AG04449 (cell line): ENCODE measurements at regions not wholly inside any gene's neighbourhood (a gene's known extent, or its start where the extent isn't known, plus 50 kb on each side); places are given as distances from the start of the nearest gene placed in this dataset.
"Not testable (repeated sequence)": the region's sequence is repeated elsewhere in the genome, so short reads cannot be mapped to it uniquely, and the experiment has no call there.

ENCODE experiments used
- CTCF ChIA-PET: fragments of 350-600 bp; formaldehyde crosslinking; extraction: SDS; loops from one replicate; lab custom pipeline; 2021; ENCODE audit warnings: antibody characterized with exemption; lab: Yijun Ruan, JAX
- POLR2A ChIA-PET: fragments of 400-600, 350-600 bp; formaldehyde crosslinking; extraction: SDS; loops from one replicate; lab custom pipeline; 2020; ENCODE audit warnings: antibody characterized with exemption, inconsistent platforms; lab: Yijun Ruan, JAX
- DNase-seq: peaks from one replicate; pipeline ENCODE4 v3.0.0-alpha.2; 2010; ENCODE audit warnings: low read depth, low spot score
- H3K4me3 ChIP-seq: 2 replicates; pipeline ENCODE4 v1.5.1; 2011; ENCODE audit warnings: low read depth, mild to moderate bottlenecking, control low read depth, low read length
- TF ChIP-seq, protein P1 (sequence below): IDR thresholded peaks from one replicate; pipeline ENCODE4 v1.5.1; 2011; ENCODE audit warnings: mild to moderate bottlenecking, moderate library complexity, low read length, control low read depth, inconsistent platforms; ENCODE audit not compliant: insufficient read depth; ENCODE audit errors: missing control alignments

DNA sequence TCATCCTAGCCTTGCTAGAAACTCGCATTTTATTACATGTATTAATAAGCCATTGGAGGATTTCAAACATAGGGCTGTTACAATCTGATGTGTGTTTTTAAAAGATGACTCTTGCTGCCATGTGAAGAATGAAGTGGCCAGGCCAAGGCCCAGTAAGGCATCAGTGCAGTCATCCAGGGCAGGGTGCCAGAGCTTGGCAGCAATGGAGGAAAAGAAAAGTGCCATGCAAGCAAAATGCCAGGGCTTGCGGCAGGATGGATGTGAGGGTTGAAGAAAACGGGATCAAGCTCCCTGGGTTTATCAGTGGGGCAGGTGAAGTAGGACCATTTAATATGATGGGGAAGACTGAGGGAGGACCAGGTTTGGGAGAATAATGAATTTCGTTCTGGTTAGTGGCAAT, 183.6 kb downstream of the MINAR1 start:
- POLR2A ChIA-PET = no interaction called here
- TF ChIP-seq, protein P1, sequence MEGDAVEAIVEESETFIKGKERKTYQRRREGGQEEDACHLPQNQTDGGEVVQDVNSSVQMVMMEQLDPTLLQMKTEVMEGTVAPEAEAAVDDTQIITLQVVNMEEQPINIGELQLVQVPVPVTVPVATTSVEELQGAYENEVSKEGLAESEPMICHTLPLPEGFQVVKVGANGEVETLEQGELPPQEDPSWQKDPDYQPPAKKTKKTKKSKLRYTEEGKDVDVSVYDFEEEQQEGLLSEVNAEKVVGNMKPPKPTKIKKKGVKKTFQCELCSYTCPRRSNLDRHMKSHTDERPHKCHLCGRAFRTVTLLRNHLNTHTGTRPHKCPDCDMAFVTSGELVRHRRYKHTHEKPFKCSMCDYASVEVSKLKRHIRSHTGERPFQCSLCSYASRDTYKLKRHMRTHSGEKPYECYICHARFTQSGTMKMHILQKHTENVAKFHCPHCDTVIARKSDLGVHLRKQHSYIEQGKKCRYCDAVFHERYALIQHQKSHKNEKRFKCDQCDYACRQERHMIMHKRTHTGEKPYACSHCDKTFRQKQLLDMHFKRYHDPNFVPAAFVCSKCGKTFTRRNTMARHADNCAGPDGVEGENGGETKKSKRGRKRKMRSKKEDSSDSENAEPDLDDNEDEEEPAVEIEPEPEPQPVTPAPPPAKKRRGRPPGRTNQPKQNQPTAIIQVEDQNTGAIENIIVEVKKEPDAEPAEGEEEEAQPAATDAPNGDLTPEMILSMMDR = no peak
- CTCF ChIA-PET = interaction anchor here (0.9 kb wide), 1 partner anchor 14 kb away, joined by 3 read pairs; no protein-coding TSS in a partner anchor

DNA sequence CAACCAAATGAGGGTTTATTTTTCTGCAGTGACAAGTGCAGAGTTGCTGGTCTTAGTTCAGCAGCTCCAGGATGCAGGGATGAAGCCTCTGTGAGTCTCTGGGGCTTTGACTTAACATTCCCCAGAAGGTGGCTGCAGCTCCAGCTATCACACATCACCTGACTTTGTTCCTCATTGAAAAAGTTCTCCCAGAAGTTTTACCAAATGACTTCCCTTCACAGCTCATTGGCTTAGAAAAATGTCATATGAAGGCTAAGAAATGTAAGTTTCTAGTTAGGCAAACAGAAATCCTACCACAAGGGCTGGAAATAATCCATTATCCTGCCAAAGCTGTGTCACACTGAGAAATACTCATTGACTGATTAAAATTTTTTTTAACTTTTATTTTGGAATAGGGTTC, 184.9 kb downstream of the MINAR1 start:
- no peak overlapping the region for H3K4me3 ChIP-seq
- TF ChIP-seq, protein P1 = no peak
- DNase-seq = no peak
- ChIA-PET POLR2A (no interaction called here), CTCF (interaction anchor here (0.8 kb wide), 1 partner anchor 21 kb away, joined by 3 read pairs; no protein-coding TSS in a partner anchor)

More for the DNA sequence above, 183.6 kb downstream of the MINAR1 start:
- H3K4me3 ChIP-seq = no peak overlapping the region
- DNase-seq = no peak

DNA sequence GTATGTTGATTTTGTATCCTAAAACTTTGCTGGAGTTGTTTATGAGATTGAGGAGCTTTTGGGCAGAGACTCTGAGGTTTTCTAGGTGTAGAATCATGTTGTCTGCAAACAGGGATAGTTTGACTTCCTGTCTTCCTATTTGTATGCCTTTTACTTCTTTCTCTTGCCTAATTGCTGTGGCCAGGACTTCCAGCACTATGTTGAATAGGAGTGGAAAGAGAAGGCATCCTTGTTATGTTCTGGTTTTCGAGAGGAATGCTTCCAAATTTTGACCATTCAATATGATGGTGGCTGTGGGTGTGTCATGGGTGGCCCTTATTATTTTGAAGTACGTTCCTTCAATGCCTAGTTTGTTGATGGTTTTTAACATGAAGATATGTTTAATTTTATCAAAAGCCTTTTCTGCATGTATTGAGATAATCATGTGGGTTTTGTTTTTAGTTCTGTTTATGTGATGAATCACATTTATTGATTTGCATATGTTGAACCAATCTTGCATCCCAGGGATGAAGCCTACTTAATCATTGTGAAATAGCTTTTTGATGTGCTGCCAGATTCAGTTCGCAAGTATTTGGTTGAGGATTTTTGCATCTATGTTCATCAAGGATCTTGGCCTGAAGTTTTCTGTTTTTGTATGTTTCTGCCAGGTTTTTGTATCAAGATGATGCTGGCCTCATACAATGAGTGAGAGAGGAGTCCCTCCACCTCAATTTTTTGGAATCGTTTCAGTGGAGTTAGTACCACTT, 188.1 kb downstream of the MINAR1 start:
- no peak overlapping the region for H3K4me3 ChIP-seq
- ChIA-PET POLR2A (no interaction called here), CTCF (interaction anchor here (1.1 to 2.2 kb wide), 2 partner anchors 10 to 24 kb away, joined by 4 to 5 read pairs; no protein-coding TSS in a partner anchor)
- TF ChIP-seq, protein P1 = no peak
- DNase-seq = no peak

DNA sequence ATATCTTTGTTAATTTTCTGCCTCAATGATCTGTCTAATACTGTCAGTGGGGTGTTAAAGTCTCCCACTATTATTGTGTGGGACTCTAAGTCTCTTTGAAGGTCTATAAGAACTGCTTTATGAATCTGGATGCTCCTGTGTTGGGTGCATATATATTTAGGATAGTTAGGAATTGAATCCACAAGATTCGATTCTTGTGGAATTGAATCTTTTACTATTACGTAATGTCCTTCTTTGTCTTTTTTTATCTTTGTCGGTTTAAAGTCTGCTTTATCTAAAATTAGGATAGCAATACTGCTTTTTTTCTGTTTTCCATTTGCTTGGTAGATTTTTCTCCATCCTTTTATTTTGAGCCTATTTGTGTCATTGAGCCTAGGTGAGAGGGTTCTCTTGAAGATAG, 189.7 kb downstream of the MINAR1 start:
- POLR2A ChIA-PET, H3K4me3 ChIP-seq, DNase-seq: not testable (repeated sequence)
- CTCF ChIA-PET = interaction anchor here (2.2 kb wide), 1 partner anchor 25 kb away, joined by 5 read pairs; no protein-coding TSS in a partner anchor

DNA sequence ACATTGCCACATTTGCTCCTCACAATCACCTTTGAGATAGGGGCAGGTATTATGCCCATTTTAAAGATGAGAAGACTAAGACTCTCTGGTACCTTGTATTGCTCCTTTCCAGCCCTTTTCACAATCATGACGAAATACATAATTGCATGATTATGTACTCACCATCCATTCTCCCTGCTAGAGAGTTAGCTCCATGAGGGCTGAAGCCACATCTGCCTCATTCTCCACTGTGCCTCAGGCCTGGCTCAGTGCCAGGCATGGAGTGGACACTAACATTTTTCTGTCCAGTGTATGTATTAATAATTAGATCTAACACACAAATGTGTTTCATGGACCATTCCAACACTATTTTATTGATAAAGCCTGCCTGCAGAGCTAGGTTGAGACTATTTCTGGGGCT, 191.4 kb downstream of the MINAR1 start:
- POLR2A ChIA-PET = no interaction called here

DNA sequence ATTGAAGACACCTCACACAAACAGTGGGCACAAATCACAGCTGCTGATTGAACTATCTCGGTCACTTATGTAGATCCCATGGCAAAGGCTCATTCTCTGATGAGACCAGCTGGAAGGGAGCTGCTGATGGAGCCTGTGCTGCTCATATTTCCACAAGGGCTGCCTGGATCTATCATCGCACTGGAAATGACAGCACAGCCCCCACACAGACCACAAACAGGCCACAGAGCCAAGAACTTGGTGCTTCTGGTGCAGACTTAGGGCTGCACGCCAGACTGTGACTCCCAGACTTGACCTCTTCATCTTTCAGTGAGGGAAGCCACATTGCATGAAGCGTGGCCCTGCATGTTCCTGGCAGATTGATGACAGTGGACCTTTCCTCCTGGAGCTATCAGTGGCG, 197.6 kb downstream of the MINAR1 start:
- no peak for DNase-seq
- POLR2A ChIA-PET = no interaction called here
- CTCF ChIA-PET = interaction anchor here (1.2 to 1.9 kb wide), 4 partner anchors 9 to 224 kb away, joined by 3 to 7 read pairs (median 5); no protein-coding TSS in a partner anchor
- TF ChIP-seq, protein P1 = no peak
- H3K4me3 ChIP-seq = no peak overlapping the region

More for the DNA sequence above, 191.4 kb downstream of the MINAR1 start:
- TF ChIP-seq, protein P1 = no peak
- no peak for DNase-seq
- CTCF ChIA-PET = no interaction called here
- H3K4me3 ChIP-seq = no peak overlapping the region
